BJ (cell line): ENCODE measurements at regions not wholly inside any gene's neighbourhood (a gene's known extent, or its start where the extent isn't known, plus 50 kb on each side); places are given as distances from the start of the nearest gene placed in this dataset.

ENCODE experiments used
- CTCF ChIA-PET: fragments of 350-600 bp; formaldehyde crosslinking; extraction: SDS; loops from one replicate; lab custom pipeline; 2021; ENCODE audit warnings: antibody characterized with exemption, inconsistent platforms; lab: Yijun Ruan, JAX
- POLR2A ChIA-PET: fragments of 300-600 bp; sonication (Branson Sonifier 250); formaldehyde crosslinking; extraction: SDS; loops from one replicate; lab custom pipeline; 2021; ENCODE audit warnings: antibody characterized with exemption; lab: Charles Lee
- DNase-seq: peaks from one replicate; pipeline ENCODE4 v3.0.0-alpha.2; 2011; ENCODE audit warnings: low read depth
- H3K27me3 ChIP-seq: 2 replicates; pipeline ENCODE4 v1.6.0; 2011; ENCODE audit warnings: low read length; ENCODE audit not compliant: control insufficient read depth, insufficient read depth
- H3K36me3 ChIP-seq: 2 replicates; pipeline ENCODE4 v1.5.1; 2011; ENCODE audit warnings: low read length; ENCODE audit not compliant: control insufficient read depth, insufficient read depth
- H3K4me3 ChIP-seq: 2 replicates; pipeline ENCODE4 v1.5.1; 2011; ENCODE audit warnings: low read depth, mild to moderate bottlenecking, control low read depth, low read length
- TF ChIP-seq, protein P1 (sequence below): IDR thresholded peaks from 2 replicates; pipeline ENCODE4 v1.5.1; 2011; ENCODE audit warnings: low read depth, mild to moderate bottlenecking, control low read depth, inconsistent platforms, low read length, moderate library complexity; ENCODE audit not compliant: insufficient read depth

DNA sequence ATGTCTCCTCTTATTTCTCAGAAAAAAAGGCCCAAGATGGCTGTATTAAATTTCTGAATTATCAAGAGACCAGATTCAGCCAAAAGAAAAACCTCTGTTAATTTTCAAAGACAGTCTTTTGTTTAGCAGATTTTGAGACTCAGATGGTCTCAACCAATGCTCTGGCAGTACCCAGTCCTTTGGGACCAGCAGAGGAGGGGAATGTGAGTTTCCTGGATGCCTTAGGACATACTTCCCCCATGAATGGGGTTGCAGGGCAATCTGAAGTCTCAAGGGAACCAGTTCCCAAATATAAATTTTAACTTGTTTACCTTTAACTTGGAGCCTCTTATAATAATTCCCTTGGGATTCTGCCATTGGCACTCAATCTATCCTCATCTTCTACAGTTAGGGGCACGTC is 107.8 kb upstream of the ZNF521 start:
- POLR2A ChIA-PET: no interaction called here
- DNase-seq: no peak
- Histone ChIP-seq H3K27me3 (no peaks in the 10 kb centered on the region; the same call in 1 of the 2 replicates), H3K4me3 (no peak overlapping the region), H3K36me3 (no peaks in the 10 kb centered on the region)
- CTCF ChIA-PET: interaction anchor here (0.6 kb wide), 1 partner anchor 591 kb away, joined by 3 read pairs; no protein-coding TSS in a partner anchor
- TF ChIP-seq, protein P1, sequence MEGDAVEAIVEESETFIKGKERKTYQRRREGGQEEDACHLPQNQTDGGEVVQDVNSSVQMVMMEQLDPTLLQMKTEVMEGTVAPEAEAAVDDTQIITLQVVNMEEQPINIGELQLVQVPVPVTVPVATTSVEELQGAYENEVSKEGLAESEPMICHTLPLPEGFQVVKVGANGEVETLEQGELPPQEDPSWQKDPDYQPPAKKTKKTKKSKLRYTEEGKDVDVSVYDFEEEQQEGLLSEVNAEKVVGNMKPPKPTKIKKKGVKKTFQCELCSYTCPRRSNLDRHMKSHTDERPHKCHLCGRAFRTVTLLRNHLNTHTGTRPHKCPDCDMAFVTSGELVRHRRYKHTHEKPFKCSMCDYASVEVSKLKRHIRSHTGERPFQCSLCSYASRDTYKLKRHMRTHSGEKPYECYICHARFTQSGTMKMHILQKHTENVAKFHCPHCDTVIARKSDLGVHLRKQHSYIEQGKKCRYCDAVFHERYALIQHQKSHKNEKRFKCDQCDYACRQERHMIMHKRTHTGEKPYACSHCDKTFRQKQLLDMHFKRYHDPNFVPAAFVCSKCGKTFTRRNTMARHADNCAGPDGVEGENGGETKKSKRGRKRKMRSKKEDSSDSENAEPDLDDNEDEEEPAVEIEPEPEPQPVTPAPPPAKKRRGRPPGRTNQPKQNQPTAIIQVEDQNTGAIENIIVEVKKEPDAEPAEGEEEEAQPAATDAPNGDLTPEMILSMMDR: no peak

DNA sequence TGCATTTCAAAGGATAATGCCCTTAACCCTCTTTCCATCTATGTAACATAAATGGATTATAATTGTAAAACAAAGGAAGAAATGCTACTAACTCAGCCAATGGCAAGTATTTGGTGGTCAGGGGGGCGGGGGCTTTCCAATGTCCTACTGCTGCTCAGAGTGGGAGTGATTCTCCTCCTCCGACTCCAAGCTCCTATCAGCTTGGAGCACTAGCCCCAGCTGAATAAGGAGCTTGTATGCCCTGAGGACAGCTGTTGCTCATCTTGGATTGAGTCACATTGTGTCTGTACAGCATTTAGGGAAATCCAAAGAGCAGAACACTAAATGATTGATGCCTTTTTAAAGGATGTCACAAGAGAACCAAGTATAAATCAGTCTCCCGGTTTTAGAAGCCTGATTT is 105.6 kb upstream of the ZNF521 start:
- POLR2A ChIA-PET: no interaction called here
- CTCF ChIA-PET: interaction anchor here (0.8 to 1.1 kb wide), 2 partner anchors 9 to 577 kb away, joined by 3 read pairs; no protein-coding TSS in a partner anchor
- TF ChIP-seq, protein P1: no peak
- H3K4me3 ChIP-seq: no peak overlapping the region
- H3K36me3 ChIP-seq: no peaks in the 10 kb centered on the region
- no peaks in the 10 kb centered on the region; the same call in 1 of the 2 replicates for H3K27me3 ChIP-seq
- no peak for DNase-seq

DNA sequence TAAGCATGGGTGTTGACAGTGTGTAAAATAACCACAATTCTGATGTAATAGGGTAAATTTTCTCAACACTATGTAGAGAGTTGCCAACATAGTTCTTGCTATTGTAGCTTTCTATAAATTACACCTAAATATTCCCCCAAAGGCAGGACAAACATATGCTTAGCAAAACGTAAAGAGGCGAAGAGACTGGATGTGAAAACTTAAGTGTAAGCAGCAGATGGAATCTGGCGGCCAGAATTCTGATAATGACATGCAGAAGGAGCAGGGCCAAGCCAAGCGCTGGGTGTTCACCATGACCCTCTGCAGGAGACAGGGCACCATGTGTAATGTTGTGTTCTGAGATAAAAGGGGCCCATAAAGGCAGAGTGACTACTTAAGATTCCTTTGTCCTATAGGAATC is 105.2 kb upstream of the ZNF521 start:
- H3K4me3 ChIP-seq: no peak overlapping the region
- H3K36me3 ChIP-seq: no peaks in the 10 kb centered on the region
- POLR2A ChIA-PET: interaction anchor here (0.7 kb wide), 1 partner anchor 46 kb away, joined by 3 read pairs; no protein-coding TSS in a partner anchor
- CTCF ChIA-PET: interaction anchor here (1.1 to 1.7 kb wide), 3 partner anchors 9 to 376 kb away, joined by 3 to 4 read pairs (median 4); no protein-coding TSS in a partner anchor
- no peak for DNase-seq
- H3K27me3 ChIP-seq: no peaks in the 10 kb centered on the region; the same call in 1 of the 2 replicates
- TF ChIP-seq, protein P1: no peak

DNA sequence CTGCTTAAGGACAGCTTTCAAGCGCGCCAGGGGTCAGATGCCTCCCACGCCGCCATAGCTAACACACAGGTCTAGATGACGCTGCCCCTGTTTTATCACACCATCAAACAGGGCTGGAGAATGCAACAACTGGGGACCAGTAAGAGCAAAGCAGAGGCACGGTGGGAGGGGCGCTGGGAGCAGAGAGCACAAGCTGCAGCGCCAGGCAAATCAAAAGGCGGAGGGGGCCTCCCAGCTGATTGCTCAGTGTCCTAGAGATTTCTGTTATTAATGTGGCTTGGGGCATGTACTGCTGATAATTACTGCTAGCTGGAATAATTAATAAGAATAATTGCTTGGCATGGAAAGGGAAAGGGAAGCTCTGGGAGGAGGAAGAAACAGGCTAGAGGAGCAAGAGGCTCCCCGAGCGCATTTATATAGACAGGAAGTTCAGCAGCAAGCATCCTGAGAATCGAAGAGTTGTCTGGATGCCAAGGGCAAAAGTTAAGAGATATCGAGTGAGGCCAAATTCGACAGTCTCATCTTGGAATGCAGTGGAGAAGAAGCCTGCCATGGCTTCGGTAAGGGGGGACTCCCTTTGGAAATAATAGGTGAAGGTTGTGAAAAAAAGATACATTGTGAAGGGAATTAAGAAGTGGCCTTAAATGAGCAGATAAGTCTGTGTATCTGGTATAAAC is 104.5 kb upstream of the ZNF521 start:
- ChIA-PET CTCF (interaction anchor here (1.1 to 1.7 kb wide), 3 partner anchors 9 to 376 kb away, joined by 3 to 4 read pairs (median 4); no protein-coding TSS in a partner anchor), POLR2A (interaction anchor here (0.7 kb wide), 1 partner anchor 46 kb away, joined by 3 read pairs; no protein-coding TSS in a partner anchor)
- Histone ChIP-seq H3K4me3 (no peak overlapping the region), H3K36me3 (no peaks in the 10 kb centered on the region), H3K27me3 (no peaks in the 10 kb centered on the region; the same call in 1 of the 2 replicates)
- no peak for DNase-seq
- TF ChIP-seq, protein P1: no peak

DNA sequence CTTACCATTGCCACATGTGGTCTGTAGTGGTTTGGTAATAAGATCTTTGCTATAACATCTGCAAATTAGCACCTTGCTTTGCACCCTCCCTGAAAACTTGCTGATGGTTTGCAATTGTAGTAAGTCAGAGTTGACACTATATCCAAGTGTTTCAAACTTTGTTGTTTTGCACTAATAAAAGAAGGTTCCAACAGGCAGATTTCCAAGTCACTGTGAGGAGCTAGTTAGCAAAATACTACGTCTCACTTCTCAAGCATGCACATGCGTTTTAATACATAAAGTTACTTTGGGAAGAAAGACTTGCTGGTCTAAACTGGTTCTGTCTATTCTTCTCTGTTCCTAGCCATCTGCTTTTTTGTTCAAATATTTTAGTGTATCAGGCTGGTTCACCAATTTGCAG is 103.7 kb upstream of the ZNF521 start:
- ChIA-PET CTCF (interaction anchor here (1.6 to 1.7 kb wide), 2 partner anchors 9 to 377 kb away, joined by 4 read pairs; no protein-coding TSS in a partner anchor), POLR2A (no interaction called here)
- Histone ChIP-seq H3K4me3 (no peak overlapping the region), H3K36me3 (no peaks in the 10 kb centered on the region), H3K27me3 (no peaks in the 10 kb centered on the region; the same call in 1 of the 2 replicates)
- TF ChIP-seq, protein P1: no peak
- no peak for DNase-seq
